HL-60 (cell line): ENCODE measurements at regions not wholly inside any gene's neighbourhood (a gene's known extent, or its start where the extent isn't known, plus 50 kb on each side); places are given as distances from the start of the nearest gene placed in this dataset.
"Not testable (repeated sequence)": the region's sequence is repeated elsewhere in the genome, so short reads cannot be mapped to it uniquely, and the experiment has no call there.

Experiments used
- DNase-seq, 2 experiments: peaks; one replicate each; pipeline ENCODE4 v3.0.0-alpha.2; 2010 to 2020; ENCODE audit warnings: low read depth in 1 of 2, low spot score in 1 of 2
- H3K27ac ChIP-seq: fragments of 250-450 bp; sonication (Bioruptor Pico); replicated peaks from 2 replicates; pipeline ENCODE4 v1.5.1; 2020; ENCODE audit warnings: mild to moderate bottlenecking, moderate library complexity
- H3K27me3 ChIP-seq: fragments of 250-450 bp; sonication (Bioruptor Pico); 2 replicates; pipeline ENCODE4 v1.5.1; 2021; ENCODE audit warnings: mild to moderate bottlenecking, moderate library complexity; ENCODE audit not compliant: insufficient read depth, poor library complexity, severe bottlenecking
- H3K4me3 ChIP-seq: replicated peaks from 2 replicates; pipeline ENCODE4 v1.5.1; 2011; ENCODE audit warnings: mild to moderate bottlenecking, control low read depth, low read length; ENCODE audit not compliant: insufficient read depth
- CTCF ChIP-seq: IDR thresholded peaks from one replicate; pipeline ENCODE4 v1.5.1; 2011; ENCODE audit warnings: low read length, control low read depth, inconsistent platforms; ENCODE audit not compliant: insufficient read depth
- GABPA ChIP-seq: IDR thresholded peaks from 2 replicates; pipeline ENCODE4 v1.6.1; 2012; ENCODE audit warnings: low read depth
- POLR2AphosphoS5 ChIP-seq: IDR thresholded peaks from 2 replicates; pipeline ENCODE4 v1.6.1; 2012; ENCODE audit warnings: low read depth
- REST ChIP-seq: IDR thresholded peaks from 2 replicates; pipeline ENCODE4 v1.6.1; 2012; ENCODE audit warnings: low read depth; ENCODE audit not compliant: insufficient replicate concordance
- SPI1 ChIP-seq: IDR thresholded peaks from 2 replicates; pipeline ENCODE4 v1.6.1; 2012; ENCODE audit warnings: low read depth, mild to moderate bottlenecking, borderline replicate concordance

GRCh38 chr14:61147381-61147821 lies 133.7 kb downstream of the TMEM30B start:
- H3K27me3 ChIP-seq, result no peaks in the 10 kb centered on the region
- DNase-seq, result no peak
- no peak overlapping the region for H3K4me3 ChIP-seq
- no peak for TF ChIP-seq SPI1
- no peak overlapping the region for H3K27ac ChIP-seq

GRCh38 chr14:61146899-61147298 lies 134.2 kb downstream of the TMEM30B start:
- Histone ChIP-seq H3K27me3 (no peaks in the 10 kb centered on the region), H3K27ac (no peak overlapping the region), H3K4me3 (no peak overlapping the region)
- TF ChIP-seq POLR2AphosphoS5 (no peak), CTCF (no peak), SPI1 (no peak)
- no peak for DNase-seq

GRCh38 chr14:61145903-61146481 lies 135.1 kb downstream of the TMEM30B start:
- no peak for TF ChIP-seq CTCF
- TF ChIP-seq GABPA, result no peak
- no peak for TF ChIP-seq REST
- TF ChIP-seq SPI1, result no peak
- no peak for TF ChIP-seq POLR2AphosphoS5
- Histone ChIP-seq H3K4me3 (no peak overlapping the region), H3K27me3 (no peaks in the 10 kb centered on the region), H3K27ac (no peak overlapping the region)
- no peak for DNase-seq

GRCh38 chr14:61145034-61145902 lies 135.9 kb downstream of the TMEM30B start:
- no peak overlapping the region for H3K4me3 ChIP-seq
- TF ChIP-seq REST (no peak), SPI1 (no peak), POLR2AphosphoS5 (no peak), CTCF (no peak), GABPA (no peak)
- H3K27me3 ChIP-seq, result no peaks in the 10 kb centered on the region
- H3K27ac ChIP-seq, result no peak overlapping the region
- DNase-seq, result no peak

- H3K27me3 ChIP-seq, DNase-seq, H3K27ac ChIP-seq, H3K4me3 ChIP-seq: not testable (repeated sequence)
Observed at GRCh38 chr14:61144117-61145033, 136.8 kb downstream of the TMEM30B start.
